ENCODE measurements at regions not wholly inside any gene's neighbourhood (a gene's known extent, or its start where the extent isn't known, plus 50 kb on each side); places are given as distances from the start of the nearest gene placed in this dataset.

GRCh38 chr13:37288057-37288720, 182.7 kb upstream of the CSNK1A1L start:
- TF ChIP-seq CTCF (IDR thresholded peaks at IDR 0.05; ENCODE audit: low read length): no peak
- TF ChIP-seq EZH2 (IDR thresholded peaks at IDR 0.05; ENCODE audit: borderline replicate concordance, low read length): no peak
